AG04449 (cell line): ENCODE measurements at regions not wholly inside any gene's neighbourhood (a gene's known extent, or its start where the extent isn't known, plus 50 kb on each side); places are given as distances from the start of the nearest gene placed in this dataset.

ENCODE experiments used
- CTCF ChIA-PET: fragments of 350-600 bp; formaldehyde crosslinking; extraction: SDS; loops from one replicate; lab custom pipeline; 2021; ENCODE audit warnings: antibody characterized with exemption; lab: Yijun Ruan, JAX
- POLR2A ChIA-PET: fragments of 400-600, 350-600 bp; formaldehyde crosslinking; extraction: SDS; loops from one replicate; lab custom pipeline; 2020; ENCODE audit warnings: antibody characterized with exemption, inconsistent platforms; lab: Yijun Ruan, JAX
- DNase-seq: peaks from one replicate; pipeline ENCODE4 v3.0.0-alpha.2; 2010; ENCODE audit warnings: low read depth, low spot score
- H3K4me3 ChIP-seq: 2 replicates; pipeline ENCODE4 v1.5.1; 2011; ENCODE audit warnings: low read depth, mild to moderate bottlenecking, control low read depth, low read length
- CTCF ChIP-seq: IDR thresholded peaks from one replicate; pipeline ENCODE4 v1.5.1; 2011; ENCODE audit warnings: mild to moderate bottlenecking, moderate library complexity, low read length, control low read depth, inconsistent platforms; ENCODE audit not compliant: insufficient read depth; ENCODE audit errors: missing control alignments

DNA sequence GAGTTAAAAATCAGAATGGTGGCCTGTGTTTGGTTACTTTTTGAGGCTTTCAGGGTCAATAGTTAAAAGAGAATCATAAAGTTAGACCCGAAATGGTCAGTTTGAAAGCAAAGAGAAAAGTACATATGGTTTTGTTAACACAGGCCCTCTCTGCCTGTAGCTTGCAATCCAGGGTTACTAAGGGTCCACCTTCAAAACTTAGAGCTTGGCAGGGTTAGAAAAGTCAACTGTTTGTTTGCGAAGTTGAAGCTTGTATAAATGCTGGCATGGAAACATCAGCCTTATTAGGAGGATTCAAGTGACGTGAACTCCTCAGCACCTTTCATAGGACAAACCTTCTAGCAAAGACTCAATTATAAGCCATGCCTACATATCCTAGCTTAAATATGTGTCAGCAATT lies 196.3 kb upstream of the SEMA3A start:
- TF ChIP-seq CTCF = no peak
- no peak for DNase-seq
- CTCF ChIA-PET = no interaction called here
- H3K4me3 ChIP-seq = no peak overlapping the region
- POLR2A ChIA-PET = no interaction called here

DNA sequence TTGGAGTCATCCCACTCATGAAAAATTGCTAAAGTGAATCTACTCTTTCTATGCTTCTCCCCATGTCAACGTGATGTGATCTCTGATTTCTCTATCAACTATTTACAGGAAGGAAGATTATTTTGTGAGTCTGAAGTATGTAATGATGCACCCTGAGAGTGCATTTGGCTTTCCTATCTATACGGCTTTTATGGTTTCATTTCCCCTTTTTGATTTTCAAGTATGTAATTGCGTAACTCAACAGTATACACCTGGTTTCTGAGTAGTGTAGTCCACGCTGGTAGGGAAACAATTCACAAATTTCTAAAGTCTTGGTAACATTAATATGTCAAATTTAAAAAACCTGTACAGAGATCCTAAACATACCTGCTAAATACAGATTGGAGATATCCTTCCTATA lies 194.7 kb upstream of the SEMA3A start:
- no peak overlapping the region for H3K4me3 ChIP-seq
- no peak for TF ChIP-seq CTCF
- CTCF ChIA-PET = no interaction called here
- DNase-seq = no peak
- POLR2A ChIA-PET = no interaction called here

- ChIA-PET CTCF (no interaction called here), POLR2A (no interaction called here)
- DNase-seq = no peak
- TF ChIP-seq CTCF = no peak
- no peak overlapping the region for H3K4me3 ChIP-seq
These were observed 193.0 kb upstream of the SEMA3A start for GRCh38 chr7:84387595-84387994.

GRCh38 chr7:84384417-84384816 lies 189.8 kb upstream of the SEMA3A start:
- DNase-seq = no peak
- no peak for TF ChIP-seq CTCF
- no peak overlapping the region for H3K4me3 ChIP-seq
- ChIA-PET POLR2A (no interaction called here), CTCF (no interaction called here)

DNA sequence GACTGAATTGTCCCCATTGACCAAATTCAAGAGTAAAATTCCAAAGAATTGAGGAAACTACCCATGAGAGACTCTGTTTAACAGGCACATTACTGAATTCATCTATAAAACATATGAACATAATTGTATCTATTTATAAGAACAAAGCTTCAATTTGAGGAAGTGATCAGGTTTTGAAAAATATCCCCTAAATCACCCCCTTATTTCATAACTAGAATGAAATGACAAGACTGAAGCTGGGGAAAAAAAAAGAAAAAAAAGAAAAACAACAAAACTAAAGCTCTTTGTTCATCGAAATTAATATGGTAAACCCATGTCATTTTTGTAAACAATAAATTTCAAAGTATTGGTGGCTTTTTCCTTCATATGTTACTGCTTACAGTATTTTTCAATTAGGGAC lies 184.9 kb upstream of the SEMA3A start:
- no peak for DNase-seq
- no peak for TF ChIP-seq CTCF
- no peak overlapping the region for H3K4me3 ChIP-seq
- ChIA-PET CTCF (no interaction called here), POLR2A (no interaction called here)

DNA sequence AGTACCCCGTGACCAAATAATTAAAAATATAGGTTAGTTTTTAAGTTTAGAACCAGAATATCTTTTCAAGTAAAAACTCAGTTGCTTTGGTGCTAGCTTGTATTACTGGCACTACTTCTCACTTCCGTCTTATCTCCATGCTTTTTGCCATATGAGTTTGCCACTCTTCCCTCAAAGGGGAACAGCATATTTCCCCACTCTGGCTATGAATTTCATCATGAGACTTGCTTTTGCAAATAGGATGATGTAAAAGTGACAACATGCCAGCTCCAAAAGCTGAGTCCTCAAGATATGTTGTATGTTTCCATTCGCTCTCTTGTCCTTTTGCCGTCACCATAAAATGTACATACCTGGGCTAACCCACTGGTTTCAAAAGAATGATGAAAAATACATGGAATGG lies 178.1 kb upstream of the SEMA3A start:
- POLR2A ChIA-PET = no interaction called here
- CTCF ChIA-PET = no interaction called here
- H3K4me3 ChIP-seq = no peak overlapping the region
- DNase-seq = no peak
- TF ChIP-seq CTCF = no peak
